H9 (cell line): ENCODE measurements at regions not wholly inside any gene's neighbourhood (a gene's known extent, or its start where the extent isn't known, plus 50 kb on each side); places are given as distances from the start of the nearest gene placed in this dataset.

ENCODE experiments used
- DNase-seq: peaks from one replicate; pipeline ENCODE4 v3.0.0-alpha.2; 2017
- H2AFZ ChIP-seq: one replicate; pipeline ENCODE4 v1.6.1; 2013; ENCODE audit warnings: mild to moderate bottlenecking, low read length, control low read depth, moderate library complexity
- H2AK5ac ChIP-seq: 2 replicates; pipeline ENCODE4 v1.6.1; 2013; ENCODE audit warnings: low read length, control low read depth, mixed read lengths; ENCODE audit not compliant: insufficient read length
- H2BK120ac ChIP-seq: one replicate; pipeline ENCODE4 v1.6.1; 2013; ENCODE audit warnings: low read depth, mild to moderate bottlenecking, low read length, control low read depth, inconsistent platforms; ENCODE audit not compliant: poor library complexity, severe bottlenecking
- H2BK12ac ChIP-seq: 2 replicates; pipeline ENCODE4 v1.6.1; 2013; ENCODE audit warnings: low read length, control low read depth, mixed read lengths, low read depth; ENCODE audit not compliant: insufficient read length
- H2BK15ac ChIP-seq: 2 replicates; pipeline ENCODE4 v1.6.1; 2013; ENCODE audit warnings: low read depth, low read length, control low read depth
- H2BK20ac ChIP-seq: one replicate; pipeline ENCODE4 v1.6.1; 2013; ENCODE audit warnings: low read depth, mild to moderate bottlenecking, low read length, control low read depth, inconsistent platforms; ENCODE audit not compliant: poor library complexity, severe bottlenecking
- H2BK5ac ChIP-seq: 2 replicates; pipeline ENCODE4 v1.6.1; 2013; ENCODE audit warnings: low read length, control low read depth, mixed read lengths; ENCODE audit not compliant: insufficient read length
- H3K14ac ChIP-seq: 2 replicates; pipeline ENCODE4 v1.6.1; 2013; ENCODE audit warnings: low read length, control low read depth; ENCODE audit not compliant: insufficient read depth
- H3K18ac ChIP-seq: 2 replicates; pipeline ENCODE4 v1.6.1; 2013; ENCODE audit warnings: low read depth, mild to moderate bottlenecking, mixed read lengths, low read length, control low read depth; ENCODE audit not compliant: insufficient read length
- H3K23ac ChIP-seq: 2 replicates; pipeline ENCODE4 v1.6.1; 2013; ENCODE audit warnings: low read length, control low read depth, mixed read lengths, low read depth; ENCODE audit not compliant: insufficient read length
- H3K23me2 ChIP-seq: 2 replicates; pipeline ENCODE4 v1.6.1; 2013; ENCODE audit warnings: low read depth, mild to moderate bottlenecking, mixed read lengths, low read length, control low read depth; ENCODE audit not compliant: insufficient read length, poor library complexity, severe bottlenecking
- H3K27ac ChIP-seq: 2 replicates; pipeline ENCODE4 v1.5.1; 2013; ENCODE audit warnings: low read length, control low read depth, mixed read lengths, low read depth; ENCODE audit not compliant: insufficient read length
- H3K27me3 ChIP-seq: 2 replicates; pipeline ENCODE4 v1.6.1; 2013; ENCODE audit warnings: low read length, control low read depth, inconsistent platforms; ENCODE audit not compliant: insufficient read depth
- H3K4ac ChIP-seq: 2 replicates; pipeline ENCODE4 v1.6.1; 2013; ENCODE audit warnings: low read depth, mild to moderate bottlenecking, control low read depth, inconsistent platforms, low read length, moderate library complexity
- H3K4me1 ChIP-seq: 2 replicates; pipeline ENCODE4 v1.6.1; 2013; ENCODE audit warnings: low read length, control low read depth, inconsistent platforms; ENCODE audit not compliant: insufficient read depth
- H3K4me2 ChIP-seq: 2 replicates; pipeline ENCODE4 v1.6.1; 2013; ENCODE audit warnings: low read length, control low read depth, mixed read lengths; ENCODE audit not compliant: insufficient read length, insufficient read depth
- H3K56ac ChIP-seq: 2 replicates; pipeline ENCODE4 v1.6.1; 2013; ENCODE audit warnings: low read depth, mild to moderate bottlenecking, mixed read lengths, low read length, control low read depth; ENCODE audit not compliant: insufficient read length
- H3K79me1 ChIP-seq: 2 replicates; pipeline ENCODE4 v1.6.1; 2013; ENCODE audit warnings: low read depth, mild to moderate bottlenecking, moderate library complexity, low read length, control low read depth, inconsistent platforms; ENCODE audit not compliant: insufficient read depth, poor library complexity, severe bottlenecking
- H3K79me2 ChIP-seq: 2 replicates; pipeline ENCODE4 v1.6.1; 2013; ENCODE audit warnings: low read length, control low read depth, inconsistent platforms; ENCODE audit not compliant: insufficient read depth
- H3K9ac ChIP-seq: 2 replicates; pipeline ENCODE4 v1.6.1; 2013; ENCODE audit warnings: low read length, control low read depth, mixed read lengths; ENCODE audit not compliant: insufficient read length; ENCODE audit errors: extremely low read depth
- H3K9me3 ChIP-seq: one replicate; pipeline ENCODE4 v1.6.1; 2013; ENCODE audit warnings: low read depth, low read length, inconsistent platforms; ENCODE audit not compliant: control insufficient read depth
- H3T11ph ChIP-seq: one replicate; pipeline ENCODE4 v1.6.1; 2013; ENCODE audit warnings: mild to moderate bottlenecking, low read length, control low read depth, inconsistent platforms
- H4K20me1 ChIP-seq: one replicate; pipeline ENCODE4 v1.6.1; 2013; ENCODE audit not compliant: control insufficient read depth, insufficient read length, insufficient read depth
- H4K5ac ChIP-seq: 2 replicates; pipeline ENCODE4 v1.6.1; 2013; ENCODE audit warnings: low read depth, mild to moderate bottlenecking, mixed read lengths, low read length, control low read depth; ENCODE audit not compliant: insufficient read length
- H4K8ac ChIP-seq: replicated peaks from 2 replicates; pipeline ENCODE4 v1.6.1; 2013; ENCODE audit warnings: low read length, control low read depth, mixed read lengths, low read depth; ENCODE audit not compliant: insufficient read length
- H4K91ac ChIP-seq: 2 replicates; pipeline ENCODE4 v1.6.1; 2013; ENCODE audit warnings: low read depth, mild to moderate bottlenecking, moderate library complexity, mixed read lengths, low read length, control low read depth; ENCODE audit not compliant: insufficient read length
- H3K27ac Mint-ChIP-seq, 3 experiments: 2 replicates in 2 of 3; 3 replicates in 1 of 3; pipeline ENCODE4 v1.8.0; 2020 to 2021; ENCODE audit warnings: mixed read lengths in 3 of 3, mild to moderate bottlenecking in 1 of 3, moderate library complexity in 1 of 3
- H3K27me3 Mint-ChIP-seq: 2 replicates; pipeline ENCODE4 v1.8.0; 2021; ENCODE audit warnings: low read depth, mild to moderate bottlenecking, moderate library complexity, mixed read lengths
- H3K36me3 Mint-ChIP-seq, 3 experiments: 2 replicates in 2 of 3; 3 replicates in 1 of 3; pipeline ENCODE4 v1.8.0; 2020 to 2021; ENCODE audit warnings: low read depth in 3 of 3, mixed read lengths in 3 of 3; ENCODE audit not compliant: insufficient read depth in 1 of 3
- H3K4me1 Mint-ChIP-seq, 2 experiments: 2 replicates each; pipeline ENCODE4 v1.8.0; 2020; ENCODE audit warnings: mixed read lengths in 2 of 2
- H3K4me3 Mint-ChIP-seq, 2 experiments: 2 replicates in 1 of 2; 3 replicates in 1 of 2; pipeline ENCODE4 v1.8.0; 2020 to 2021; ENCODE audit warnings: mild to moderate bottlenecking in 2 of 2, mixed read lengths in 2 of 2, moderate library complexity in 1 of 2
- H3K9me3 Mint-ChIP-seq, 2 experiments: 2 replicates in 1 of 2; 3 replicates in 1 of 2; pipeline ENCODE4 v1.8.0; 2020; ENCODE audit warnings: mild to moderate bottlenecking in 2 of 2, mixed read lengths in 2 of 2, moderate library complexity in 1 of 2
- WGBS: extraction: QIAGEN DNeasy Blood & Tissue Kit; methylation state at CpG from one replicate; pipeline ENCODE4 v1.1.7; 2013; ENCODE audit warnings: missing lambda C conversion rate, low lambda C conversion rate, mixed read lengths; ENCODE audit not compliant: insufficient read length; ENCODE audit errors: extremely low coverage; 5-methylcytosine and 5-hydroxymethylcytosine counted together
- TF ChIP-seq, protein P1 (sequence below): fragments of 200-600 bp; sonication (generic); conservative IDR thresholded peaks from 3 replicates; pipeline ENCODE4 v1.8.0; 2021; ENCODE audit warnings: antibody characterized with exemption, mild to moderate bottlenecking

- H2BK5ac ChIP-seq = no peak overlapping the region
- H2BK20ac ChIP-seq = no peak overlapping the region
- no peak overlapping the region for H2BK15ac ChIP-seq
- H3K9ac ChIP-seq = no peak overlapping the region
- no peak overlapping the region for H4K8ac ChIP-seq
- no peaks in the 10 kb centered on the region for H3K79me2 ChIP-seq
- no peak overlapping the region for H3K27ac ChIP-seq
- no peaks in the 10 kb centered on the region for H3K36me3 Mint-ChIP-seq
- no peak overlapping the region for H3K4me2 ChIP-seq
- H4K5ac ChIP-seq = no peak overlapping the region
- no peak for DNase-seq
- no peak overlapping the region for H2BK120ac ChIP-seq
- H3K4me1 Mint-ChIP-seq = peaks cover 0 to 4% of the 10 kb centered on the region in 2 experiments; a peak in 2 of 4 replicates
- H3K27me3 Mint-ChIP-seq = peaks cover 2% of the 10 kb centered on the region; the same call in 1 of the 2 replicates
- no peaks in the 10 kb centered on the region for H3K23me2 ChIP-seq
- H3K79me1 ChIP-seq = no peaks in the 10 kb centered on the region
- WGBS = no CpG with 5 or more reads among the region's 4 CpGs
- no peak overlapping the region for H3K14ac ChIP-seq
- no peak overlapping the region for H3K4ac ChIP-seq
- H3K9me3 Mint-ChIP-seq = no peaks in the 10 kb centered on the region
- no peak overlapping the region for H3T11ph ChIP-seq
- no peaks in the 10 kb centered on the region for H4K20me1 ChIP-seq
- H3K9me3 ChIP-seq = no peaks in the 10 kb centered on the region
- H4K91ac ChIP-seq = no peak overlapping the region
- no peak overlapping the region for H3K27ac Mint-ChIP-seq
- no peaks in the 10 kb centered on the region for H3K27me3 ChIP-seq
- H2AFZ ChIP-seq = no peak overlapping the region
- no peak overlapping the region for H3K4me3 Mint-ChIP-seq
- H3K56ac ChIP-seq = no peak overlapping the region
- H3K18ac ChIP-seq = no peak overlapping the region
- TF ChIP-seq, protein P1, sequence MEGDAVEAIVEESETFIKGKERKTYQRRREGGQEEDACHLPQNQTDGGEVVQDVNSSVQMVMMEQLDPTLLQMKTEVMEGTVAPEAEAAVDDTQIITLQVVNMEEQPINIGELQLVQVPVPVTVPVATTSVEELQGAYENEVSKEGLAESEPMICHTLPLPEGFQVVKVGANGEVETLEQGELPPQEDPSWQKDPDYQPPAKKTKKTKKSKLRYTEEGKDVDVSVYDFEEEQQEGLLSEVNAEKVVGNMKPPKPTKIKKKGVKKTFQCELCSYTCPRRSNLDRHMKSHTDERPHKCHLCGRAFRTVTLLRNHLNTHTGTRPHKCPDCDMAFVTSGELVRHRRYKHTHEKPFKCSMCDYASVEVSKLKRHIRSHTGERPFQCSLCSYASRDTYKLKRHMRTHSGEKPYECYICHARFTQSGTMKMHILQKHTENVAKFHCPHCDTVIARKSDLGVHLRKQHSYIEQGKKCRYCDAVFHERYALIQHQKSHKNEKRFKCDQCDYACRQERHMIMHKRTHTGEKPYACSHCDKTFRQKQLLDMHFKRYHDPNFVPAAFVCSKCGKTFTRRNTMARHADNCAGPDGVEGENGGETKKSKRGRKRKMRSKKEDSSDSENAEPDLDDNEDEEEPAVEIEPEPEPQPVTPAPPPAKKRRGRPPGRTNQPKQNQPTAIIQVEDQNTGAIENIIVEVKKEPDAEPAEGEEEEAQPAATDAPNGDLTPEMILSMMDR = no peak
- H3K4me1 ChIP-seq = no peaks in the 10 kb centered on the region
- no peak overlapping the region for H3K23ac ChIP-seq
- no peak overlapping the region for H2BK12ac ChIP-seq
- no peak overlapping the region for H2AK5ac ChIP-seq
Observed at GRCh38 chr1:229908689-229909088, 158.3 kb upstream of the GALNT2 start.
